Lower leg skin (tissue), 4 donors: ENCODE measurements at regions not wholly inside any gene's neighbourhood (a gene's known extent, or its start where the extent isn't known, plus 50 kb on each side); places are given as distances from the start of the nearest gene placed in this dataset.

ENCODE experiments used
- DNase-seq, 2 donors: peaks; one replicate each; pipeline ENCODE4 v3.0.0-alpha.2; 2019; ENCODE audit warnings: low spot score in 2 of 2
- H3K4me3 ChIP-seq: fragments of 200-600 bp; sonication (generic); 2 replicates; pipeline ENCODE4 v1.5.1; 2017; ENCODE audit warnings: mild to moderate bottlenecking, low read depth; ENCODE audit not compliant: poor library complexity, severe bottlenecking
- CTCF ChIP-seq, 3 donors: fragments of 450-650 bp; IDR thresholded peaks; one replicate each; pipeline ENCODE4 v1.5.1; 2016; ENCODE audit warnings: antibody characterized with exemption in 3 of 3, mild to moderate bottlenecking in 3 of 3, moderate library complexity in 2 of 3
- POLR2A ChIP-seq, 2 donors: fragments of 450-650 bp; IDR thresholded peaks; one replicate each; pipeline ENCODE4 v1.6.1; 2016 to 2017; ENCODE audit warnings: antibody characterized with exemption in 2 of 2, mild to moderate bottlenecking in 1 of 2, moderate library complexity in 1 of 2
- WGBS, 2 donors: methylation state at CpG; one replicate each; pipeline ENCODE4 v1.1.5; 2018; 5-methylcytosine and 5-hydroxymethylcytosine counted together
- intact Hi-C: fragments of 100-400 bp; cut with DNase I; formaldehyde crosslinking; loops from one replicate; pipeline ENCODE4 v1.15.0; 2023; ENCODE audit warnings: low total_unique reads

- TF ChIP-seq CTCF (IDR thresholded peaks at IDR 0.05) (no peak), POLR2A (IDR thresholded peaks at IDR 0.05) (no peak)
- DNase-seq = no peak
- intact Hi-C loops = no loop called here
- H3K4me3 ChIP-seq = no peak overlapping the region
- WGBS, 2 donors = 60 to 80% methylated on average over 1 of the region's 1 CpG
Measured at GRCh38 chr9:21677387-21677786, 125.0 kb upstream of the MTAP start.

- H3K4me3 ChIP-seq = no peak overlapping the region
- no peak for DNase-seq
- intact Hi-C loops = no loop called here
- no peak for TF ChIP-seq CTCF (IDR thresholded peaks at IDR 0.05)
- no peak for TF ChIP-seq POLR2A (IDR thresholded peaks at IDR 0.05)
- 35% methylated on average over 3 of the region's 3 CpGs for WGBS, 2 donors
Measured at GRCh38 chr9:21677834-21678233, 124.6 kb upstream of the MTAP start.

DNA sequence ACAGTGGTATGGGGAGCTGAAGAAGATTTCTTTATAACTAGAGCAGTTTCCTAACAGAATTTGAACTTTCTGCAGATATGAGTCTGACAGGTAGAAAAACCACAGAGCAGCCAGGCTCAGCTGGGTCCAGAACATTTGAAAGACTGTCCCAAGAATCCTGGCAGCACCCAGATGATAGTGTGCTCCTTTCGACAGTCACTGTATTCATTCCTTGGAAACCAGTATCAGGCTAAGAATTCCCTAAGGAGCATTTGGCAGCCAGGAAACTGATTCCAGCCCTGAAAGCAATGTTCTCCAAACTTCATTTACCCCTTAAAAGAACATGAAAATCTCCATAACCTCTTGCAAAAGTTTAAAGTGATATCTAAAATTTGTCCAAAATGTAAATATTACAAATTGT, 123.0 kb upstream of the MTAP start:
- TF ChIP-seq CTCF (IDR thresholded peaks at IDR 0.05) (no peak), POLR2A (IDR thresholded peaks at IDR 0.05) (no peak)
- intact Hi-C loops = no loop called here
- 30 to 38% methylated on average over 1 of the region's 1 CpG for WGBS, 2 donors
- no peak for DNase-seq
- no peak overlapping the region for H3K4me3 ChIP-seq

DNA sequence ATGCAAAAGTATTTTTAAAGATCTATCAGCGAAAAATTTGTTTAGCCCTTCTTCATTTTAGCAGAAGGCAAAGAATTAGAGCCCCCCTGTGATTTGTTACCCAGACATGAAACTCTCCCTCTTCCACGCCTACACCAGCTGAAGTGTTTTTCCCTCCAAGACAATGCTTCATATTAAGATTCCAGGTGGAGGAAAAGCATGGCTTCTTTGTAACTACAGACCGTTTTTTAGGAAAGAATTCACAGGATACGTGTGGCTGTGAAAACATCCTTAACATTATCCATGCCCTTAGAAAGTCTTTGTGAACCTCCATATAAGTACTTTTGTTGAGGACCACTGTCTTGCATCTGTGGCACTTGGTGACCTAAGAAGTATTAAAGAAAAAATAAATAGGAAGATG, 121.8 kb upstream of the MTAP start:
- no peak overlapping the region for H3K4me3 ChIP-seq
- no peak for DNase-seq
- no peak for TF ChIP-seq CTCF (IDR thresholded peaks at IDR 0.05)
- no peak for TF ChIP-seq POLR2A (IDR thresholded peaks at IDR 0.05)
- intact Hi-C loops = no loop called here
- 88 to 91% methylated on average over 4 of the region's 4 CpGs for WGBS, 2 donors

GRCh38 chr9:21681641-21682040, 120.8 kb upstream of the MTAP start:
- no peak overlapping the region for H3K4me3 ChIP-seq
- intact Hi-C loops = no loop called here
- WGBS, 2 donors = 49 to 60% methylated on average over 4 of the region's 4 CpGs
- TF ChIP-seq POLR2A (IDR thresholded peaks at IDR 0.05) = no peak
- no peak for TF ChIP-seq CTCF (IDR thresholded peaks at IDR 0.05)
- no peak for DNase-seq

DNA sequence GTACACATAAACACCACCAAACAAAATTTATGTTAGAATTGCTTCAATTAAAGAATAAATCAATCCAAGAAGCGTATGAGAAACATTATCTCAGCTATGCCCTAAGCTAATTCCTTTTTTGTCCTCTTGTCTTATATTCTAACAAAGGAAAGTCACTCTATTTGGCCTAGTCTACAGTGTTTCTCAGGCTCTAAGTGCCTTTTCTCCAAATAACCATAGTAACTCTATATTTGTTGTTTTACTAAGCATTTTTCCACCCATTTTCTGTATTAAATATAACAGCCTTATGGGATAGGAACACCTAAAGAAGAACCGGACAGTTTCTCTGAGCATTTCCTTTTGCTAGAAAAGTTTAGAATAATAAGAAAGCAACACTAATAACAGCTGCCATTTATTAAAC, 120.1 kb upstream of the MTAP start:
- WGBS, 2 donors = 79 to 83% methylated on average over 2 of the region's 2 CpGs
- TF ChIP-seq CTCF (IDR thresholded peaks at IDR 0.05) (no peak), POLR2A (IDR thresholded peaks at IDR 0.05) (no peak)
- H3K4me3 ChIP-seq = no peak overlapping the region
- no peak for DNase-seq
- intact Hi-C loops = no loop called here
